H1 (cell line): ENCODE measurements at regions not wholly inside any gene's neighbourhood (a gene's known extent, or its start where the extent isn't known, plus 50 kb on each side); places are given as distances from the start of the nearest gene placed in this dataset.

Experiments
- CTCF ChIA-PET: fragments of 300-600 bp; sonication (Branson Sonifier 250); formaldehyde crosslinking; loops from one replicate; lab custom pipeline; 2021; ENCODE audit not compliant: partially characterized antibody; lab: Charles Lee
- POLR2A ChIA-PET: fragments of 300-600 bp; sonication (Branson Sonifier 250); formaldehyde crosslinking; loops from one replicate; lab custom pipeline; 2021; ENCODE audit warnings: inconsistent platforms; ENCODE audit not compliant: partially characterized antibody; lab: Charles Lee
- DNase-seq, 2 experiments: peaks; one replicate each; pipeline versions ENCODE4 v3.0.0 to v3.0.0-alpha.2; 2010 to 2022; ENCODE audit warnings: low spot score in 2 of 2, low read depth in 1 of 2, mixed read lengths in 1 of 2
- FAIRE-seq: peaks from 2 replicates; lab custom pipeline; 2011; peaks lifted over from hg19 to GRCh38; lab: Jason Lieb, UNC
- H2AFZ ChIP-seq: 2 replicates; pipeline ENCODE4 v1.8.1; 2012; ENCODE audit warnings: low read length, inconsistent platforms
- H2AK5ac ChIP-seq: 2 replicates; pipeline ENCODE4 v1.6.1; 2013; ENCODE audit warnings: low read depth, low read length
- H2BK120ac ChIP-seq: replicated peaks from 2 replicates; pipeline ENCODE3; 2013; ENCODE audit warnings: low read depth, low read length, inconsistent platforms
- H2BK12ac ChIP-seq: 2 replicates; pipeline ENCODE4 v1.6.1; 2013; ENCODE audit warnings: low read depth, low read length
- H2BK15ac ChIP-seq: 2 replicates; pipeline ENCODE4 v1.6.1; 2013; ENCODE audit warnings: low read length
- H2BK20ac ChIP-seq: 2 replicates; pipeline ENCODE4 v1.6.1; 2013; ENCODE audit warnings: low read length
- H2BK5ac ChIP-seq: 2 replicates; pipeline ENCODE4 v1.6.1; 2013; ENCODE audit warnings: low read depth, low read length
- H3K14ac ChIP-seq: 2 replicates; pipeline ENCODE4 v1.6.1; 2013; ENCODE audit warnings: inconsistent platforms; ENCODE audit not compliant: insufficient read length
- H3K18ac ChIP-seq: 2 replicates; pipeline ENCODE4 v1.6.1; 2013; ENCODE audit warnings: low read length; ENCODE audit errors: extremely low read depth
- H3K23ac ChIP-seq: 2 replicates; pipeline ENCODE4 v1.6.1; 2013; ENCODE audit warnings: inconsistent platforms; ENCODE audit not compliant: insufficient read length
- H3K23me2 ChIP-seq: 2 replicates; pipeline ENCODE4 v1.6.1; 2013; ENCODE audit warnings: low read depth, low read length
- H3K27ac ChIP-seq: 2 replicates; pipeline ENCODE4 v1.6.1; 2011; ENCODE audit warnings: low read depth, low read length, inconsistent platforms
- H3K27me3 ChIP-seq, 4 experiments: replicated peaks in 1 of 4; 1 replicate in 1 of 4; 2 replicates in 3 of 4; pipeline versions ENCODE4 v1.6.1 to v1.8.1; 2011 to 2013; ENCODE audit warnings: low read length in 3 of 4, mild to moderate bottlenecking in 3 of 4, inconsistent platforms in 2 of 4, mixed read lengths in 2 of 4, moderate library complexity in 1 of 4; ENCODE audit not compliant: control insufficient read depth in 3 of 4, insufficient read depth in 3 of 4; ENCODE audit errors: extremely low read depth in 1 of 4
- H3K36me3 ChIP-seq, 4 experiments: 2 replicates each; pipeline versions ENCODE4 v1.6.1 to v1.8.1; 2011 to 2013; ENCODE audit warnings: mild to moderate bottlenecking in 4 of 4, low read length in 3 of 4, moderate library complexity in 2 of 4, control low read depth in 1 of 4, inconsistent platforms in 1 of 4; ENCODE audit not compliant: insufficient read depth in 4 of 4, control insufficient read depth in 2 of 4
- H3K4ac ChIP-seq: replicated peaks from 2 replicates; pipeline ENCODE3; 2013; ENCODE audit warnings: low read length, low read depth, mixed read lengths, inconsistent platforms; ENCODE audit not compliant: insufficient read length
- H3K4me1 ChIP-seq, 4 experiments: replicated peaks in 1 of 4; 1 replicate in 1 of 4; 2 replicates in 3 of 4; pipeline versions ENCODE4 v1.6.1 to v1.8.1; 2011 to 2013; ENCODE audit warnings: low read length in 3 of 4, inconsistent platforms in 2 of 4, mixed read lengths in 1 of 4; ENCODE audit not compliant: insufficient read depth in 4 of 4, control insufficient read depth in 3 of 4
- H3K4me2 ChIP-seq, 2 experiments: 2 replicates each; pipeline versions ENCODE4 v1.6.1 to v1.8.1; 2011 to 2013; ENCODE audit warnings: low read depth in 2 of 2, low read length in 2 of 2, control low read depth in 1 of 2, inconsistent platforms in 1 of 2, mild to moderate bottlenecking in 1 of 2; ENCODE audit not compliant: insufficient read depth in 1 of 2
- H3K4me3 ChIP-seq, 4 experiments: fragments of 200-600, 300-600 bp in 1 of 4; sonication (generic), shearing (Covaris generic), sonication (Bioruptor Twin) in 1 of 4; 2 replicates each; pipeline versions ENCODE4 v1.5.1 to v1.8.1; 2011 to 2016; ENCODE audit warnings: low read length in 4 of 4, low read depth in 3 of 4, control low read depth in 2 of 4, inconsistent platforms in 2 of 4, mild to moderate bottlenecking in 2 of 4, mixed read lengths in 1 of 4, moderate library complexity in 1 of 4; ENCODE audit not compliant: insufficient read depth in 2 of 4; ENCODE audit errors: extremely low read depth in 1 of 4
- H3K56ac ChIP-seq: replicated peaks from 2 replicates; pipeline ENCODE3; 2013; ENCODE audit warnings: low read depth, mild to moderate bottlenecking, mixed read lengths, low read length, inconsistent platforms; ENCODE audit not compliant: insufficient read length
- H3K79me1 ChIP-seq: 2 replicates; pipeline ENCODE4 v1.6.1; 2013; ENCODE audit warnings: low read depth, low read length, control low read depth
- H3K79me2 ChIP-seq, 2 experiments: 2 replicates each; pipeline versions ENCODE4 v1.6.1 to v1.8.1; 2012 to 2013; ENCODE audit warnings: low read length in 2 of 2, mild to moderate bottlenecking in 2 of 2, inconsistent platforms in 1 of 2; ENCODE audit not compliant: insufficient read depth in 2 of 2, control insufficient read depth in 1 of 2
- H3K9ac ChIP-seq, 4 experiments: replicated peaks in 1 of 4; 1 replicate in 1 of 4; 2 replicates in 3 of 4; pipeline versions ENCODE4 v1.6.1 to v1.8.1; 2011 to 2013; ENCODE audit warnings: low read depth in 3 of 4, low read length in 3 of 4, control low read depth in 2 of 4, mild to moderate bottlenecking in 2 of 4, moderate library complexity in 2 of 4, inconsistent platforms in 1 of 4; ENCODE audit errors: extremely low read depth in 1 of 4
- H3K9me3 ChIP-seq, 2 experiments: 2 replicates each; pipeline versions ENCODE4 v1.6.1 to v1.8.1; 2012 to 2013; ENCODE audit warnings: mild to moderate bottlenecking in 2 of 2, moderate library complexity in 2 of 2, control low read depth in 1 of 2, inconsistent platforms in 1 of 2, low read depth in 1 of 2, low read length in 1 of 2, mixed read lengths in 1 of 2; ENCODE audit not compliant: insufficient read depth in 2 of 2
- H4K20me1 ChIP-seq, 2 experiments: replicated peaks in 1 of 2; 2 replicates each; pipeline versions ENCODE3 to v1.8.1; 2011 to 2013; ENCODE audit warnings: inconsistent platforms in 2 of 2, low read length in 2 of 2, mild to moderate bottlenecking in 1 of 2; ENCODE audit not compliant: insufficient read depth in 2 of 2, control insufficient read depth in 1 of 2
- H4K5ac ChIP-seq: 2 replicates; pipeline ENCODE4 v1.6.1; 2013; ENCODE audit warnings: low read length, low read depth, mixed read lengths, inconsistent platforms; ENCODE audit not compliant: insufficient read length
- H4K8ac ChIP-seq: 2 replicates; pipeline ENCODE4 v1.8.0; 2013; ENCODE audit warnings: mild to moderate bottlenecking, moderate library complexity, low read length, inconsistent platforms; ENCODE audit not compliant: insufficient read depth; ENCODE audit errors: extremely low read depth
- H4K91ac ChIP-seq: replicated peaks from 2 replicates; pipeline ENCODE3; 2013; ENCODE audit warnings: low read length, mixed read lengths, inconsistent platforms; ENCODE audit not compliant: insufficient read length
- GTF2F1 ChIP-seq: IDR thresholded peaks from 2 replicates; pipeline ENCODE4 v1.6.1; 2012; ENCODE audit warnings: low read depth, low read length, improper control_type of control experiment, borderline replicate concordance
- RBBP5 ChIP-seq: IDR thresholded peaks from 2 replicates; pipeline ENCODE4 v1.7.1; 2012; ENCODE audit warnings: low read depth, mild to moderate bottlenecking, inconsistent platforms, low read length, moderate library complexity, borderline replicate concordance
- SAP30 ChIP-seq: fragments of 300-600 bp; sonication (generic); IDR thresholded peaks from 2 replicates; pipeline ENCODE4 v1.7.1; 2012; ENCODE audit warnings: low read length, moderate library complexity, mild to moderate bottlenecking, inconsistent platforms; ENCODE audit not compliant: insufficient read depth, insufficient replicate concordance
- SIN3A ChIP-seq, 2 experiments: IDR thresholded peaks in 1 of 2; conservative IDR thresholded peaks in 1 of 2; 2 replicates each; pipeline ENCODE4 v1.6.1; 2011 to 2012; ENCODE audit warnings: low read length in 2 of 2, improper control_type of control experiment in 1 of 2, low read depth in 1 of 2, mild to moderate bottlenecking in 1 of 2
- TAF1 ChIP-seq: IDR thresholded peaks from 2 replicates; pipeline ENCODE4 v1.6.1; 2011; ENCODE audit warnings: mild to moderate bottlenecking, low read depth, low read length
- TEAD4 ChIP-seq: IDR thresholded peaks from 2 replicates; pipeline ENCODE4 v1.6.1; 2012; ENCODE audit warnings: low read depth, low read length, inconsistent platforms, mixed read lengths
- WGBS, 2 experiments: shearing (Covaris generic) in 1 of 2; methylation state at CpG; one replicate each; pipeline versions ENCODE4 v1.1.6 to v1.1.7; 2013 to 2015; ENCODE audit warnings: low lambda C conversion rate in 2 of 2, mixed read lengths in 2 of 2, inconsistent platforms in 1 of 2, low coverage in 1 of 2, missing lambda C conversion rate in 1 of 2; ENCODE audit not compliant: insufficient replicate concordance in 2 of 2, insufficient coverage in 1 of 2, insufficient read length in 1 of 2; ENCODE audit errors: extremely low coverage in 1 of 2, missing lambda C conversion rate in 1 of 2; 5-methylcytosine and 5-hydroxymethylcytosine counted together
- TF ChIP-seq, protein P1 (sequence below): IDR thresholded peaks from 2 replicates; pipeline ENCODE4 v1.6.1; 2012; ENCODE audit warnings: inconsistent platforms
- TF ChIP-seq, protein P2 (sequence below): IDR thresholded peaks from 2 replicates; pipeline ENCODE4 v1.6.1; 2012; ENCODE audit warnings: low read length, inconsistent platforms
- TF ChIP-seq, protein P3 (sequence below), 3 experiments: IDR thresholded peaks; 1 replicate in 2 of 3; 2 replicates in 1 of 3; pipeline versions ENCODE4 v1.5.1 to v1.6.1; 2011; ENCODE audit warnings: low read length in 3 of 3, mild to moderate bottlenecking in 3 of 3, inconsistent platforms in 2 of 3, low read depth in 1 of 3, moderate library complexity in 1 of 3; ENCODE audit not compliant: insufficient read depth in 1 of 3; ENCODE audit errors: control extremely low read depth in 1 of 3

DNA sequence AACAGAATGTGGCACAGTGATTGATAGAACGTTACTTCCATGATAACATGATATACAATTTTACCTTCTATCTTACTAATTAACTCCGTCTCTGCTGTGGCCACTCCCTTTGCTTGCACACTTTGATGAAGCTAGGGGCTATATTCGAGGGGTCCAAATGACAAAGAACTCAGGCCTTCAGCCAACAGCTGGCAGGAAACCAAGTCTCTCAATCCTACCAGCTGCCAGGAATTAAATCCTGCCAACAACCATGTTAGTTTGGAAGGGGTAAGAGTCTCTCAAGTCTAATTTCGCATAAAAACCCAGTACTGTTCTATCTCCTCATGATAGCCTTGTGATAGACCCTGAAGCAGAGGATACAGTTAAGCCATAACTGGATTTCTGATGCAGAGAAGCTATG is 1122.9 kb upstream of the PCDH10 start:
- H2BK15ac ChIP-seq = no peak overlapping the region
- TF ChIP-seq SIN3A (conservative IDR thresholded peaks at IDR 0.05 in 1 of 2, IDR thresholded peaks at IDR 0.05 in 1 of 2; ENCODE audit: low read depth in 1 of 2, low read length in 2 of 2) (no peak), SAP30 (no peak), GTF2F1 (no peak), RBBP5 (no peak), TEAD4 (no peak), TAF1 (no peak)
- TF ChIP-seq, protein P1, sequence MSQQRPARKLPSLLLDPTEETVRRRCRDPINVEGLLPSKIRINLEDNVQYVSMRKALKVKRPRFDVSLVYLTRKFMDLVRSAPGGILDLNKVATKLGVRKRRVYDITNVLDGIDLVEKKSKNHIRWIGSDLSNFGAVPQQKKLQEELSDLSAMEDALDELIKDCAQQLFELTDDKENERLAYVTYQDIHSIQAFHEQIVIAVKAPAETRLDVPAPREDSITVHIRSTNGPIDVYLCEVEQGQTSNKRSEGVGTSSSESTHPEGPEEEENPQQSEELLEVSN = no peak
- TF ChIP-seq, protein P2, sequence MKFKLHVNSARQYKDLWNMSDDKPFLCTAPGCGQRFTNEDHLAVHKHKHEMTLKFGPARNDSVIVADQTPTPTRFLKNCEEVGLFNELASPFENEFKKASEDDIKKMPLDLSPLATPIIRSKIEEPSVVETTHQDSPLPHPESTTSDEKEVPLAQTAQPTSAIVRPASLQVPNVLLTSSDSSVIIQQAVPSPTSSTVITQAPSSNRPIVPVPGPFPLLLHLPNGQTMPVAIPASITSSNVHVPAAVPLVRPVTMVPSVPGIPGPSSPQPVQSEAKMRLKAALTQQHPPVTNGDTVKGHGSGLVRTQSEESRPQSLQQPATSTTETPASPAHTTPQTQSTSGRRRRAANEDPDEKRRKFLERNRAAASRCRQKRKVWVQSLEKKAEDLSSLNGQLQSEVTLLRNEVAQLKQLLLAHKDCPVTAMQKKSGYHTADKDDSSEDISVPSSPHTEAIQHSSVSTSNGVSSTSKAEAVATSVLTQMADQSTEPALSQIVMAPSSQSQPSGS = no peak
- TF ChIP-seq, protein P3, sequence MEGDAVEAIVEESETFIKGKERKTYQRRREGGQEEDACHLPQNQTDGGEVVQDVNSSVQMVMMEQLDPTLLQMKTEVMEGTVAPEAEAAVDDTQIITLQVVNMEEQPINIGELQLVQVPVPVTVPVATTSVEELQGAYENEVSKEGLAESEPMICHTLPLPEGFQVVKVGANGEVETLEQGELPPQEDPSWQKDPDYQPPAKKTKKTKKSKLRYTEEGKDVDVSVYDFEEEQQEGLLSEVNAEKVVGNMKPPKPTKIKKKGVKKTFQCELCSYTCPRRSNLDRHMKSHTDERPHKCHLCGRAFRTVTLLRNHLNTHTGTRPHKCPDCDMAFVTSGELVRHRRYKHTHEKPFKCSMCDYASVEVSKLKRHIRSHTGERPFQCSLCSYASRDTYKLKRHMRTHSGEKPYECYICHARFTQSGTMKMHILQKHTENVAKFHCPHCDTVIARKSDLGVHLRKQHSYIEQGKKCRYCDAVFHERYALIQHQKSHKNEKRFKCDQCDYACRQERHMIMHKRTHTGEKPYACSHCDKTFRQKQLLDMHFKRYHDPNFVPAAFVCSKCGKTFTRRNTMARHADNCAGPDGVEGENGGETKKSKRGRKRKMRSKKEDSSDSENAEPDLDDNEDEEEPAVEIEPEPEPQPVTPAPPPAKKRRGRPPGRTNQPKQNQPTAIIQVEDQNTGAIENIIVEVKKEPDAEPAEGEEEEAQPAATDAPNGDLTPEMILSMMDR (IDR thresholded peaks at IDR 0.05; ENCODE audit: control extremely low read depth in 1 of 3, insufficient read depth in 1 of 3, low read depth in 1 of 3, low read length in 3 of 3) = no peak
- TF ChIP-seq, all 59 proteins: peak for 0
- WGBS, 2 experiments = 89% methylated on average over 4 of the region's 4 CpGs; no CpG with 5 or more reads in 1 of the 2 experiments
- Histone ChIP-seq H4K91ac (no peak overlapping the region), H3K56ac (no peak overlapping the region), H3K14ac (no peak overlapping the region), H3K23me2 (no peaks in the 10 kb centered on the region), H2BK5ac (no peak overlapping the region), H3K27me3 (no peaks in the 10 kb centered on the region), H3K4ac (no peak overlapping the region), H4K5ac (no peak overlapping the region), H3K27ac (no peak overlapping the region), H3K9ac (no peak overlapping the region), H3K36me3 (no peaks in the 10 kb centered on the region), H3K4me3 (no peak overlapping the region), H2AK5ac (no peak overlapping the region), H4K8ac (no peak overlapping the region), H3K4me1 (no peaks in the 10 kb centered on the region), H3K18ac (no peak overlapping the region), H2BK120ac (no peak overlapping the region), H2BK12ac (no peak overlapping the region), H3K23ac (no peak overlapping the region), H3K9me3 (no peaks in the 10 kb centered on the region), H2AFZ (peak overlapping the region; percentile 64; the same call in 1 of the 2 replicates), H3K4me2 (no peak overlapping the region), H4K20me1 (no peaks in the 10 kb centered on the region), H2BK20ac (no peak overlapping the region), H3K79me2 (no peaks in the 10 kb centered on the region), H3K79me1 (no peaks in the 10 kb centered on the region)
- ChIA-PET CTCF (interaction anchor here (1.0 to 1.1 kb wide), 3 partner anchors 12 to 201 kb away, joined by 3 to 4 read pairs (median 4); no protein-coding TSS in a partner anchor), POLR2A (no interaction called here)
- no peak for FAIRE-seq
- DNase-seq = no peak
